Skeletal muscle satellite cell (primary cell): ENCODE measurements at regions not wholly inside any gene's neighbourhood (a gene's known extent, or its start where the extent isn't known, plus 50 kb on each side); places are given as distances from the start of the nearest gene placed in this dataset.

Experiments
- H3K27me3 ChIP-seq: 2 replicates; pipeline ENCODE4 v1.7.0; 2013; ENCODE audit warnings: low read length; ENCODE audit not compliant: control insufficient read depth, insufficient read depth
- H3K36me3 ChIP-seq: 2 replicates; pipeline ENCODE4 v1.7.0; 2013; ENCODE audit warnings: mild to moderate bottlenecking, control low read depth, low read length; ENCODE audit not compliant: insufficient read depth
- H3K4me1 ChIP-seq: 2 replicates; pipeline ENCODE4 v1.7.0; 2013; ENCODE audit warnings: low read length; ENCODE audit not compliant: control insufficient read depth, insufficient read depth
- H3K4me2 ChIP-seq: 2 replicates; pipeline ENCODE4 v1.7.0; 2013; ENCODE audit warnings: mild to moderate bottlenecking, low read length
- H3K4me3 ChIP-seq: 2 replicates; pipeline ENCODE4 v1.7.0; 2013; ENCODE audit warnings: low read length
- H3K9ac ChIP-seq: 2 replicates; pipeline ENCODE4 v1.7.0; 2013; ENCODE audit warnings: mild to moderate bottlenecking, low read depth, low read length, moderate library complexity
- H3K9me3 ChIP-seq: replicated peaks from 2 replicates; pipeline ENCODE4 v1.7.0; 2013; ENCODE audit warnings: mild to moderate bottlenecking, control low read depth, low read length

- no peak overlapping the region for H3K4me3 ChIP-seq
- H3K27me3 ChIP-seq: no peaks in the 10 kb centered on the region
- no peaks in the 10 kb centered on the region for H3K9me3 ChIP-seq
- no peaks in the 10 kb centered on the region for H3K36me3 ChIP-seq
- H3K9ac ChIP-seq: no peak overlapping the region
- no peaks in the 10 kb centered on the region for H3K4me1 ChIP-seq
- H3K4me2 ChIP-seq: no peak overlapping the region
Measured at GRCh38 chr1:82472489-82473131, 671.9 kb downstream of the ADGRL2 start.

GRCh38 chr1:82466891-82467290 lies 666.2 kb downstream of the ADGRL2 start:
- H3K4me3 ChIP-seq: no peak overlapping the region
- H3K9me3 ChIP-seq: no peaks in the 10 kb centered on the region
- H3K36me3 ChIP-seq: no peaks in the 10 kb centered on the region
- no peak overlapping the region for H3K9ac ChIP-seq
- no peaks in the 10 kb centered on the region for H3K27me3 ChIP-seq
- no peaks in the 10 kb centered on the region for H3K4me1 ChIP-seq
- no peak overlapping the region for H3K4me2 ChIP-seq

- no peaks in the 10 kb centered on the region for H3K36me3 ChIP-seq
- H3K9me3 ChIP-seq: no peaks in the 10 kb centered on the region
- no peak overlapping the region for H3K9ac ChIP-seq
- no peak overlapping the region for H3K4me2 ChIP-seq
- H3K27me3 ChIP-seq: no peaks in the 10 kb centered on the region
- H3K4me3 ChIP-seq: no peak overlapping the region
- H3K4me1 ChIP-seq: no peaks in the 10 kb centered on the region
Measured at GRCh38 chr1:82466416-82466815, 665.7 kb downstream of the ADGRL2 start.

GRCh38 chr1:82465024-82465423 lies 664.3 kb downstream of the ADGRL2 start:
- Histone ChIP-seq H3K36me3 (no peaks in the 10 kb centered on the region), H3K4me3 (no peak overlapping the region), H3K9ac (no peak overlapping the region), H3K27me3 (no peaks in the 10 kb centered on the region), H3K9me3 (no peaks in the 10 kb centered on the region), H3K4me2 (no peak overlapping the region), H3K4me1 (no peaks in the 10 kb centered on the region)

GRCh38 chr1:82464362-82465001 lies 663.7 kb downstream of the ADGRL2 start:
- Histone ChIP-seq H3K4me1 (no peaks in the 10 kb centered on the region), H3K9ac (no peak overlapping the region), H3K9me3 (no peaks in the 10 kb centered on the region), H3K4me3 (no peak overlapping the region), H3K27me3 (no peaks in the 10 kb centered on the region), H3K4me2 (no peak overlapping the region), H3K36me3 (no peaks in the 10 kb centered on the region)

GRCh38 chr1:82463951-82464350 lies 663.2 kb downstream of the ADGRL2 start:
- H3K36me3 ChIP-seq: no peaks in the 10 kb centered on the region
- H3K9ac ChIP-seq: no peak overlapping the region
- no peaks in the 10 kb centered on the region for H3K27me3 ChIP-seq
- H3K4me3 ChIP-seq: no peak overlapping the region
- H3K4me2 ChIP-seq: no peak overlapping the region
- H3K4me1 ChIP-seq: no peaks in the 10 kb centered on the region
- no peaks in the 10 kb centered on the region for H3K9me3 ChIP-seq

- Histone ChIP-seq H3K27me3 (no peaks in the 10 kb centered on the region), H3K4me1 (no peaks in the 10 kb centered on the region), H3K9me3 (no peaks in the 10 kb centered on the region), H3K4me3 (no peak overlapping the region), H3K9ac (no peak overlapping the region), H3K36me3 (no peaks in the 10 kb centered on the region), H3K4me2 (no peak overlapping the region)
Measured at GRCh38 chr1:82462366-82462765, 661.6 kb downstream of the ADGRL2 start.

- Histone ChIP-seq H3K4me3 (no peak overlapping the region), H3K27me3 (no peaks in the 10 kb centered on the region), H3K4me1 (no peaks in the 10 kb centered on the region), H3K9ac (no peak overlapping the region), H3K36me3 (no peaks in the 10 kb centered on the region), H3K9me3 (peaks cover 2% of the 10 kb centered on the region), H3K4me2 (no peak overlapping the region)
Measured at GRCh38 chr1:82455342-82455741, 654.6 kb downstream of the ADGRL2 start.

- Histone ChIP-seq H3K27me3 (no peaks in the 10 kb centered on the region), H3K4me2 (no peak overlapping the region), H3K9ac (no peak overlapping the region), H3K9me3 (peaks cover 2% of the 10 kb centered on the region), H3K36me3 (no peaks in the 10 kb centered on the region), H3K4me1 (no peaks in the 10 kb centered on the region), H3K4me3 (no peak overlapping the region)
Measured at GRCh38 chr1:82454431-82454830, 653.7 kb downstream of the ADGRL2 start.

- Histone ChIP-seq H3K4me1 (no peaks in the 10 kb centered on the region), H3K36me3 (no peaks in the 10 kb centered on the region), H3K4me3 (no peak overlapping the region), H3K4me2 (no peak overlapping the region), H3K9ac (no peak overlapping the region), H3K9me3 (peaks cover 2% of the 10 kb centered on the region), H3K27me3 (no peaks in the 10 kb centered on the region)
Measured at GRCh38 chr1:82453511-82454185, 652.9 kb downstream of the ADGRL2 start.

- no peaks in the 10 kb centered on the region for H3K4me1 ChIP-seq
- H3K4me2 ChIP-seq: no peak overlapping the region
- H3K9me3 ChIP-seq: peaks cover 2% of the 10 kb centered on the region
- no peaks in the 10 kb centered on the region for H3K27me3 ChIP-seq
- no peak overlapping the region for H3K9ac ChIP-seq
- H3K4me3 ChIP-seq: no peak overlapping the region
- H3K36me3 ChIP-seq: no peaks in the 10 kb centered on the region
Measured at GRCh38 chr1:82452096-82452495, 651.4 kb downstream of the ADGRL2 start.

- no peaks in the 10 kb centered on the region for H3K36me3 ChIP-seq
- no peaks in the 10 kb centered on the region for H3K4me1 ChIP-seq
- no peaks in the 10 kb centered on the region for H3K27me3 ChIP-seq
- peaks cover 2% of the 10 kb centered on the region for H3K9me3 ChIP-seq
- H3K4me2 ChIP-seq: no peak overlapping the region
- no peak overlapping the region for H3K4me3 ChIP-seq
- H3K9ac ChIP-seq: no peak overlapping the region
Measured at GRCh38 chr1:82451191-82451590, 650.5 kb downstream of the ADGRL2 start.
